HG02973 (cell line): ENCODE measurements at regions not wholly inside any gene's neighbourhood (a gene's known extent, or its start where the extent isn't known, plus 50 kb on each side); places are given as distances from the start of the nearest gene placed in this dataset.
"Not testable (repeated sequence)": the region's sequence is repeated elsewhere in the genome, so short reads cannot be mapped to it uniquely, and the experiment has no call there.

ENCODE experiments used
- ATAC-seq: cut with Tn5 transposase; IDR thresholded peaks from one replicate; pipeline ENCODE4 v1.9.1; 2021; ENCODE audit warnings: moderate library complexity; ENCODE audit not compliant: unreplicated experiment

GRCh38 chr16:87108278-87108677 lies 208.9 kb downstream of the C16orf95 start:
- no peak for ATAC-seq

- no peak for ATAC-seq
Measured at GRCh38 chr16:87108941-87109340, 208.3 kb downstream of the C16orf95 start.

- no peak for ATAC-seq
Measured at GRCh38 chr16:87114832-87115231, 202.4 kb downstream of the C16orf95 start.

- ATAC-seq = no peak
Measured at GRCh38 chr16:87115646-87116045, 201.5 kb downstream of the C16orf95 start.

- ATAC-seq = no peak
Measured at GRCh38 chr16:87117936-87118335, 199.3 kb downstream of the C16orf95 start.

GRCh38 chr16:87119168-87119567 lies 198.0 kb downstream of the C16orf95 start:
- ATAC-seq = no peak

- ATAC-seq = no peak
Measured at GRCh38 chr16:87119748-87120147, 197.4 kb downstream of the C16orf95 start.

- no peak for ATAC-seq
Measured at GRCh38 chr16:87121816-87122215, 195.4 kb downstream of the C16orf95 start.

GRCh38 chr16:87123356-87124001 lies 193.7 kb downstream of the C16orf95 start:
- no peak for ATAC-seq

GRCh38 chr16:87124405-87124804 lies 192.8 kb downstream of the C16orf95 start:
- not testable (repeated sequence) for ATAC-seq

GRCh38 chr16:87125206-87126155 lies 191.7 kb downstream of the C16orf95 start:
- no peak for ATAC-seq

GRCh38 chr16:87126403-87127025 lies 190.7 kb downstream of the C16orf95 start:
- ATAC-seq = no peak

GRCh38 chr16:87127061-87127765 lies 190.0 kb downstream of the C16orf95 start:
- ATAC-seq = no peak

GRCh38 chr16:87127766-87128147 lies 189.4 kb downstream of the C16orf95 start:
- ATAC-seq = no peak

GRCh38 chr16:87129771-87130170 lies 187.4 kb downstream of the C16orf95 start:
- ATAC-seq = no peak

- no peak for ATAC-seq
Measured at GRCh38 chr16:87131061-87131995, 185.9 kb downstream of the C16orf95 start.

GRCh38 chr16:87131996-87132345 lies 185.2 kb downstream of the C16orf95 start:
- no peak for ATAC-seq

- ATAC-seq = no peak
Measured at GRCh38 chr16:87132361-87133014, 184.7 kb downstream of the C16orf95 start.

GRCh38 chr16:87133112-87133850 lies 183.9 kb downstream of the C16orf95 start:
- ATAC-seq = no peak
